Lower lobe of right lung (tissue), 2 donors: ENCODE measurements at regions not wholly inside any gene's neighbourhood (a gene's known extent, or its start where the extent isn't known, plus 50 kb on each side); places are given as distances from the start of the nearest gene placed in this dataset.
"Not testable (repeated sequence)": the region's sequence is repeated elsewhere in the genome, so short reads cannot be mapped to it uniquely, and the experiment has no call there.

Source experiments
- ATAC-seq, 2 donors: fragments of 200-7000 bp; cut with Tn5 transposase; one replicate each; pipeline ENCODE4 v1.9.1; 2020 to 2022; ENCODE audit warnings: mild to moderate bottlenecking in 2 of 2, moderate library complexity in 2 of 2
- DNase-seq: peaks from one replicate; pipeline ENCODE4 v3.0.0-alpha.2; 2020
- H3K27ac ChIP-seq: fragments of 200-600 bp; one replicate; pipeline ENCODE4 v1.8.0; 2022
- H3K27me3 ChIP-seq: fragments of 200-600 bp; one replicate; pipeline ENCODE4 v1.8.0; 2022; ENCODE audit warnings: low read depth
- H3K36me3 ChIP-seq: fragments of 200-600 bp; one replicate; pipeline ENCODE4 v1.8.0; 2022; ENCODE audit warnings: mild to moderate bottlenecking
- H3K4me1 ChIP-seq: fragments of 200-600 bp; one replicate; pipeline ENCODE4 v1.8.0; 2022
- H3K4me3 ChIP-seq: fragments of 200-600 bp; one replicate; pipeline ENCODE4 v1.8.0; 2022; ENCODE audit warnings: mild to moderate bottlenecking
- H3K9me3 ChIP-seq: fragments of 200-600 bp; one replicate; pipeline ENCODE4 v1.8.0; 2022
- intact Hi-C: fragments of 100-400 bp; cut with DNase I; formaldehyde crosslinking; loops from one replicate; pipeline ENCODE4 v1.11.0; 2022
- TF ChIP-seq, protein P1 (sequence below): fragments of 200-600 bp; IDR thresholded peaks from one replicate; pipeline ENCODE4 v1.8.0; 2022; ENCODE audit warnings: antibody characterized with exemption, mild to moderate bottlenecking
- donor health status: DM: no; HTN: yes; CAD: no; lungs with severe emphysema.

DNA sequence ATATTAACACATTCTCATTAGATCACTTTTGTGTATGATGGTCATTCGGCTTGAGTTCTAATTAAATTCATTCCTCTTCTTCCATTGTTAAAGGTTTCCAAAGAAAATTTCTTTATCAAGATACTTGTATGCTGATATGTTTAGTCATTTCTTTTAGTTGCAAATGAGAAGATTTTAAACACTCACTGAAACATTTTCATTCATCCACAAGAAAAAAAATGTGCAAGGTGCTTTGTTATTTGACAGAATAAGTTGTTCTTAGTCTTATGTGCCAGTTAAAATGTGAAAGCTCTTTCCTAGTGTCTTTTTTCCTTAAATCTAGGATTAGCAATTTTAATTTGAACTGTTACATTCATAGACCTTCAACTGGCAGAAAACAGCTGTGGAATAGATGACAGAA is 727.0 kb upstream of the NEGR1 start:
- Histone ChIP-seq H3K27ac (no peak overlapping the region), H3K27me3 (no peaks in the 10 kb centered on the region), H3K4me1 (no peaks in the 10 kb centered on the region), H3K9me3 (no peaks in the 10 kb centered on the region), H3K36me3 (no peaks in the 10 kb centered on the region), H3K4me3 (no peak overlapping the region)
- TF ChIP-seq, protein P1, sequence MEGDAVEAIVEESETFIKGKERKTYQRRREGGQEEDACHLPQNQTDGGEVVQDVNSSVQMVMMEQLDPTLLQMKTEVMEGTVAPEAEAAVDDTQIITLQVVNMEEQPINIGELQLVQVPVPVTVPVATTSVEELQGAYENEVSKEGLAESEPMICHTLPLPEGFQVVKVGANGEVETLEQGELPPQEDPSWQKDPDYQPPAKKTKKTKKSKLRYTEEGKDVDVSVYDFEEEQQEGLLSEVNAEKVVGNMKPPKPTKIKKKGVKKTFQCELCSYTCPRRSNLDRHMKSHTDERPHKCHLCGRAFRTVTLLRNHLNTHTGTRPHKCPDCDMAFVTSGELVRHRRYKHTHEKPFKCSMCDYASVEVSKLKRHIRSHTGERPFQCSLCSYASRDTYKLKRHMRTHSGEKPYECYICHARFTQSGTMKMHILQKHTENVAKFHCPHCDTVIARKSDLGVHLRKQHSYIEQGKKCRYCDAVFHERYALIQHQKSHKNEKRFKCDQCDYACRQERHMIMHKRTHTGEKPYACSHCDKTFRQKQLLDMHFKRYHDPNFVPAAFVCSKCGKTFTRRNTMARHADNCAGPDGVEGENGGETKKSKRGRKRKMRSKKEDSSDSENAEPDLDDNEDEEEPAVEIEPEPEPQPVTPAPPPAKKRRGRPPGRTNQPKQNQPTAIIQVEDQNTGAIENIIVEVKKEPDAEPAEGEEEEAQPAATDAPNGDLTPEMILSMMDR = no peak
- DNase-seq (no peak), ATAC-seq (no peak)
- intact Hi-C loops = no loop called here

DNA sequence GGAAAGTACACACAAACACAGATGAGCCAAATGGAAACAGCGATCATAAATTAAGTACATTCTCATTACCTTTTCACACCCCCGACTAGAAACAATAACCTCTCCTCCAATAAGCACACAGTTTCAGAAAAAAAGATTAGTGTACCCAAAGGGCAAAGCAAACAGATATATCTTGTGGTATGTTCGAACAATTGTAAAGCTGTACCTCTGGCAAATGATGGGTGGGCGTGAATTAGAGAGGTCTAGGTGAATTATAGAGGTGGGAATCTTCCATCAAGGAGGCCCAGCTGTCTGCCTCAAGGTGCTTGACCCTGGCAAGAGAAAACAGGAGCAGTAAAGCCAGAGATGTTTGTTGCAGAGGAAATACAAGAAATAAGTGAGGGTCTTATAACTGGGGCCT is 715.3 kb upstream of the NEGR1 start:
- Histone ChIP-seq H3K27ac (no peak overlapping the region), H3K4me3 (no peak overlapping the region), H3K36me3 (no peaks in the 10 kb centered on the region), H3K4me1 (no peaks in the 10 kb centered on the region), H3K27me3 (no peaks in the 10 kb centered on the region), H3K9me3 (no peaks in the 10 kb centered on the region)
- no peak for DNase-seq
- TF ChIP-seq, protein P1 = no peak
- ATAC-seq = no peak
- intact Hi-C loops = no loop called here

DNA sequence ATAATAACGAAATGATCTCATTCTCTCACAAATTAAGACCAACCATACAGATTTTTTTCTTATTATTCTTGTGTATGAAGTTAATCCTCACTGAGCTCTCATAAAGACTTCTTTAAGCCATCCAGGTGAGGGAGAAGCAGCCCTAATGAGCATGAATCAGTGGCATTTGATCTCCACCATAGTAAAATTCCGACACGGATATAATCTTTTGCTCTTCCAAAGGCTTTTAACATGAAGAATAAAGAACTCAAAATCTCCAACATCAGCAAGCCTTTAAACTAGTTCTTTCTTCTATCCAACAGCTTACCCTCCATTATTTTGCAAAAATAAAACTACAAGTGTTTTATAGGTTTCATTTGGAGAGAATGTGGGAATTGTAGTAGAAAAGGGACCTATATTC is 714.7 kb upstream of the NEGR1 start:
- intact Hi-C loops = no loop called here
- Histone ChIP-seq H3K27me3 (no peaks in the 10 kb centered on the region), H3K36me3 (no peaks in the 10 kb centered on the region), H3K4me3 (no peak overlapping the region), H3K4me1 (no peaks in the 10 kb centered on the region), H3K9me3 (no peaks in the 10 kb centered on the region), H3K27ac (no peak overlapping the region)
- TF ChIP-seq, protein P1 = no peak
- DNase-seq = no peak
- no peak for ATAC-seq

DNA sequence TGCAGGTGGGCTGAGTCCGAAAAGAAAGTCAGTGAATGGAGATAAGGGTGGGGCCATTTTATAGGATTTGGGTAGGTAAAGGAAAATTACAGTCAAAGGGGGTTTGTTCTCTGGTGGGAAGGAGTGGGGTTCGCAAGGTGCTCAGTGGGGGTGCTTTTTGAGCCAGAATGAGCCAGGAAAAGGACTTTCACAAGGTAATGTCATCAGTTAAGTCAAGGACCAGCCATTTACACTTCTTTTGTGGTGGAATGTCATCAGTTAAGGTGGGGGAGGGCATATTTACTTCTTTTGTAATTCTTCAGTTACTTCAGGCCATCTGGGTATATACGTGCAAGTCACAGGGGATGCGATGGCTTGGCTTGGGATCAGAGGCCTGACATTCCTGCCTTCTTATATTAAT is 705.5 kb upstream of the NEGR1 start:
- H3K36me3 ChIP-seq, H3K27me3 ChIP-seq, H3K4me1 ChIP-seq, H3K27ac ChIP-seq, H3K4me3 ChIP-seq, H3K9me3 ChIP-seq, intact Hi-C loops, DNase-seq, ATAC-seq: not testable (repeated sequence)

DNA sequence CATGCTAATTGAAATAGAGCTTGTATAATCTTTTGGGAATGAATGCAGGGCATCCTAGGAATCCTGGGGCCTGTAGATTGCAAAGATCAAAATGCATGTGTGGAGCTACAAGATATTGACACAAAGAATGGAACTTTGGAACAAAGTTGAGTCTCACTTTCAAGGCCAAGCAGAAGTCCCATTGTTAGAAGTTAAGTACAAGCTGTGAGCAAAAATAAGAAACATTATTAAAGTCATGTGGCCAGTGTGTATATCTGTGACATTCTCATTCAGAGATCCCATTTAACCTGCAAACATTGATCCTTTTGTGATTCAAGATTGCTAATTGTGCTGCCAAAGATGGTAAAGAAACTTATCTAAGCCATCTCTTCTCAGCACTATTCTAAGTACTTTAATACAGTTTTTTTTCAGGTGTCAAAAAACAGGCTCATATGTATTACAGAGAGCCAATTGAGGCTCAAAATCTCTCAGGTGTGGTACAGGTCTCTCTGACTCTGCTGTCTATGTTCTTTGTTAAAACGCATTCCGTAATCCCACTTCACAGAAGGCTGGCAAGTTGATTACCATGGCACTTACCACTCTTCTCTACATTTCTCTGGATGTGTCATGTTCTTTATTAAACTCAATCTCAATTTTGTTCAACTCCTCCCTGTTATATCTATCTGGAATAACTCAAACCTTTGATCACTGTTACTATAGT is 704.4 kb upstream of the NEGR1 start:
- Histone ChIP-seq H3K36me3 (no peaks in the 10 kb centered on the region), H3K27ac (no peak overlapping the region), H3K9me3 (no peaks in the 10 kb centered on the region), H3K4me3 (no peak overlapping the region), H3K27me3 (no peaks in the 10 kb centered on the region), H3K4me1 (no peaks in the 10 kb centered on the region)
- intact Hi-C loops = no loop called here
- TF ChIP-seq, protein P1 = no peak
- no peak for ATAC-seq
- no peak for DNase-seq

DNA sequence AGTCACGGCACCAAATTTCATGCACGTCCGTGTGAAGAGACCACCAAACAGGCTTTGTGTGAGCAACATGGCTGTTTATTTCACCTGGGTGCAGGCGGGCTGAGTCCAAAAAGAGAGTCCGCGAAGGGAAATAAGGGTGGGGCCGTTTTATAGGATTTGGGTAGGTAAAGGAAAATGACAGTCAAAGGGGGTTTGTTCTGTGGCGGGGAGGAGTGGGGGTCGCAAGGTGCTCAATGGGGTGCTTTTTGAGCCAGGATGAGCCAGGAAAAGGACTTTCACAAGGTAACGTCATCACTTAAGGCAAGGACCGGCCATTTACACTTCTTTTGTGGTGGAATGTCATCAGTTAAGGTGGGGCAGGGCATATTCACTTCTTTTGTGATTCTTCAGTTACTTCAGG is 702.7 kb upstream of the NEGR1 start:
- H3K9me3 ChIP-seq, H3K4me3 ChIP-seq, DNase-seq, H3K27me3 ChIP-seq, intact Hi-C loops, H3K4me1 ChIP-seq, ATAC-seq, H3K27ac ChIP-seq, H3K36me3 ChIP-seq: not testable (repeated sequence)

DNA sequence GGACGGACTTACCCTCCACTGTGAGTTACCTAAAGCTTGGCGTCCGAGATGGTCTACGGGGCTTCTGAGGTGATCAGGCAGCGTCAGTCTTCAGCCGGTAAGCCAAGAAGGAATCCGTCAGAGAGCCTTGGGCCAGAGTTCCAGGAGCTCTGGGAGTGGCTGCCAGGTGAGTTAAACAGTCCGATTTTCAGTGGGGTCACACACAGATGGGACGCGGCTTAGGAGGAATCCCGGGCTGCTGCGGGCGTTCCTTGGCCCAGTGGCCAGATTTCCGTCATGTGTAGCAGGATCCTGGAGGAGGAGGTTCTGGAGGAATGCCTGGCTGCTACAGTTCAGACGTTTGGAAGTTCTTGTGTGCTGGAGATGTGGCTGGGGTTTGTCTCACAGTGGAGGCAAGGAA is 700.7 kb upstream of the NEGR1 start:
- H3K4me1 ChIP-seq, H3K4me3 ChIP-seq, H3K9me3 ChIP-seq, intact Hi-C loops, H3K36me3 ChIP-seq, DNase-seq, ATAC-seq, H3K27ac ChIP-seq, H3K27me3 ChIP-seq: not testable (repeated sequence)
